Loucy (cell line): ENCODE measurements at regions not wholly inside any gene's neighbourhood (a gene's known extent, or its start where the extent isn't known, plus 50 kb on each side); places are given as distances from the start of the nearest gene placed in this dataset.

ENCODE experiments used
- H2AFZ ChIP-seq: fragments of 200-600 bp; sonication (generic); 2 replicates; pipeline ENCODE4 v1.6.0; 2016; ENCODE audit warnings: antibody characterized with exemption, mild to moderate bottlenecking, low read length, moderate library complexity
- H3F3A ChIP-seq: fragments of 200-600 bp; 2 replicates; pipeline ENCODE4 v1.6.0; 2016; ENCODE audit warnings: antibody characterized with exemption, low read depth, mild to moderate bottlenecking
- H3K27me3 ChIP-seq: fragments of 200-600 bp; sonication (generic); 2 replicates; pipeline ENCODE4 v1.6.1; 2014; ENCODE audit warnings: low read length, mild to moderate bottlenecking; ENCODE audit not compliant: insufficient read depth, poor library complexity, severe bottlenecking
- H3K36me3 ChIP-seq: fragments of 200-600 bp; sonication (generic); 2 replicates; pipeline ENCODE4 v1.6.1; 2016; ENCODE audit warnings: low read length; ENCODE audit not compliant: insufficient read depth
- H3K4me1 ChIP-seq: fragments of 200-600 bp; sonication (generic); 2 replicates; pipeline ENCODE4 v1.5.1; 2014; ENCODE audit warnings: low read length, mild to moderate bottlenecking; ENCODE audit not compliant: insufficient read depth, poor library complexity, severe bottlenecking
- H3K4me2 ChIP-seq: fragments of 200-600 bp; sonication (generic); 2 replicates; pipeline ENCODE4 v1.6.0; 2014; ENCODE audit warnings: antibody characterized with exemption, low read length, low read depth, mild to moderate bottlenecking; ENCODE audit not compliant: poor library complexity, severe bottlenecking
- H3K4me3 ChIP-seq: fragments of 200-600 bp; sonication (generic); 2 replicates; pipeline ENCODE4 v1.5.1; 2014; ENCODE audit warnings: low read length, mild to moderate bottlenecking, mixed read lengths; ENCODE audit not compliant: poor library complexity, severe bottlenecking
- H3K79me2 ChIP-seq: fragments of 200-600 bp; sonication (generic); 2 replicates; pipeline ENCODE4 v1.6.1; 2014; ENCODE audit warnings: low read length; ENCODE audit not compliant: insufficient read depth
- H3K9ac ChIP-seq: fragments of 200-600 bp; sonication (generic); 2 replicates; pipeline ENCODE4 v1.6.0; 2014; ENCODE audit warnings: mild to moderate bottlenecking, low read depth, low read length, moderate library complexity; ENCODE audit not compliant: poor library complexity, severe bottlenecking
- H3K9me2 ChIP-seq: fragments of 200-600 bp; sonication (generic); replicated peaks from 2 replicates; pipeline ENCODE4 v1.6.1; 2016; ENCODE audit warnings: low read depth, low read length, mixed read lengths
- H3K9me3 ChIP-seq: fragments of 200-600 bp; sonication (generic); 2 replicates; pipeline ENCODE4 v1.6.1; 2014; ENCODE audit warnings: mild to moderate bottlenecking, antibody characterized with exemption, low read length, low read depth; ENCODE audit not compliant: insufficient read depth
- H4K20me1 ChIP-seq: fragments of 200-600 bp; sonication (generic); 2 replicates; pipeline ENCODE4 v1.6.0; 2014; ENCODE audit warnings: antibody characterized with exemption, low read length, mild to moderate bottlenecking; ENCODE audit not compliant: insufficient read depth, poor library complexity, severe bottlenecking
- EZH2phosphoT487 ChIP-seq: fragments of 200-600 bp; IDR thresholded peaks from 2 replicates; pipeline ENCODE4 v1.6.1; 2018; ENCODE audit warnings: antibody characterized with exemption, mild to moderate bottlenecking, moderate library complexity, borderline replicate concordance
- TF ChIP-seq, protein P1 (sequence below): fragments of 200-600 bp; sonication (generic); conservative IDR thresholded peaks from 2 replicates; pipeline ENCODE4 v1.5.1; 2014; ENCODE audit warnings: mild to moderate bottlenecking, antibody characterized with exemption, low read length

DNA sequence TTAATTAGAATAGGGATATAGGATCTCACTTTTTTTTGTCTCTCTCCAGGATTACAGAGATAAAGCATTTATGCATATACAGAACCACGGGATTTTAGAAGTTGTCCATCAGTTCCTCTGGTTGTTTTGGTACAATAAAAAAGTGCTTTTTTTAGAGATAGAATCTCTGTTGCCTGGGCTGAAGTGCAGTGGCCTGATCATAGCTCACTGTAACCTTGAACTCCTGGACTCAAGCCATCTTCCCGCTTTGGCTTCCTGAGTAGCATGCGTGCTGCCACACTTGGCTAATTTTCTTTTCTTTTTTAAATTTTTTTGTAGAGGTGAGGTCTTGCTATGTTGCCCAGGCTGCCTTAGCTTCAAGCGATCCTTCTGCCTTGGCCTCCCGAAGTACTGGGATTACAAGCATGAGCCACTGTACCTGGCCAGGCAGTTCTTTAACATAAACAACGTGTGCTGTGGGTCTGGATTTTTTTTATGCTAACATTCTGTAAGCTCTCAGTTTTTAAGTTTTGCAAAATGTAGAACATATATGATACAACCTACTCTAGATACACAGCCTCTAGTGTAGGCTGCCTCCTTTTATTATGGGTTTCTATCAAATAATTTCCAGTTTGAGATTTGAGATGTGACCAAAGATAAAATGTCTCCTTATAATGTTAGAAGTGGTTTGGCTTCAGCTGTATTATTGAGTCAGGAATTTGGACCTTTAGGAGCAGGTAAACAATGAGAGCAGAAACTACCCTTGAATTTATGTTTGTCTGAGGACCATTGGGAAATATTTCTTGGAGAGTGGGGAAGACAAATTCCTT is 57.4 kb upstream of the ULK4 start:
- H3K9me3 ChIP-seq = no peaks in the 10 kb centered on the region
- peaks cover 83% of the 10 kb centered on the region for H4K20me1 ChIP-seq
- H3K36me3 ChIP-seq = no peaks in the 10 kb centered on the region
- peak overlapping the region; percentile 98 for H3K4me2 ChIP-seq
- peak overlapping the region; percentile 90 for H3K4me3 ChIP-seq
- TF ChIP-seq, protein P1, sequence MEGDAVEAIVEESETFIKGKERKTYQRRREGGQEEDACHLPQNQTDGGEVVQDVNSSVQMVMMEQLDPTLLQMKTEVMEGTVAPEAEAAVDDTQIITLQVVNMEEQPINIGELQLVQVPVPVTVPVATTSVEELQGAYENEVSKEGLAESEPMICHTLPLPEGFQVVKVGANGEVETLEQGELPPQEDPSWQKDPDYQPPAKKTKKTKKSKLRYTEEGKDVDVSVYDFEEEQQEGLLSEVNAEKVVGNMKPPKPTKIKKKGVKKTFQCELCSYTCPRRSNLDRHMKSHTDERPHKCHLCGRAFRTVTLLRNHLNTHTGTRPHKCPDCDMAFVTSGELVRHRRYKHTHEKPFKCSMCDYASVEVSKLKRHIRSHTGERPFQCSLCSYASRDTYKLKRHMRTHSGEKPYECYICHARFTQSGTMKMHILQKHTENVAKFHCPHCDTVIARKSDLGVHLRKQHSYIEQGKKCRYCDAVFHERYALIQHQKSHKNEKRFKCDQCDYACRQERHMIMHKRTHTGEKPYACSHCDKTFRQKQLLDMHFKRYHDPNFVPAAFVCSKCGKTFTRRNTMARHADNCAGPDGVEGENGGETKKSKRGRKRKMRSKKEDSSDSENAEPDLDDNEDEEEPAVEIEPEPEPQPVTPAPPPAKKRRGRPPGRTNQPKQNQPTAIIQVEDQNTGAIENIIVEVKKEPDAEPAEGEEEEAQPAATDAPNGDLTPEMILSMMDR = no peak
- TF ChIP-seq EZH2phosphoT487 = no peak
- peaks cover 100% of the 10 kb centered on the region for H3K79me2 ChIP-seq
- H3K9me2 ChIP-seq = no peaks in the 10 kb centered on the region
- H2AFZ ChIP-seq = no peak overlapping the region
- no peaks in the 10 kb centered on the region for H3K27me3 ChIP-seq
- H3F3A ChIP-seq = no peaks in the 10 kb centered on the region
- peak overlapping the region; percentile 17 for H3K9ac ChIP-seq
- peaks cover 77% of the 10 kb centered on the region for H3K4me1 ChIP-seq

DNA sequence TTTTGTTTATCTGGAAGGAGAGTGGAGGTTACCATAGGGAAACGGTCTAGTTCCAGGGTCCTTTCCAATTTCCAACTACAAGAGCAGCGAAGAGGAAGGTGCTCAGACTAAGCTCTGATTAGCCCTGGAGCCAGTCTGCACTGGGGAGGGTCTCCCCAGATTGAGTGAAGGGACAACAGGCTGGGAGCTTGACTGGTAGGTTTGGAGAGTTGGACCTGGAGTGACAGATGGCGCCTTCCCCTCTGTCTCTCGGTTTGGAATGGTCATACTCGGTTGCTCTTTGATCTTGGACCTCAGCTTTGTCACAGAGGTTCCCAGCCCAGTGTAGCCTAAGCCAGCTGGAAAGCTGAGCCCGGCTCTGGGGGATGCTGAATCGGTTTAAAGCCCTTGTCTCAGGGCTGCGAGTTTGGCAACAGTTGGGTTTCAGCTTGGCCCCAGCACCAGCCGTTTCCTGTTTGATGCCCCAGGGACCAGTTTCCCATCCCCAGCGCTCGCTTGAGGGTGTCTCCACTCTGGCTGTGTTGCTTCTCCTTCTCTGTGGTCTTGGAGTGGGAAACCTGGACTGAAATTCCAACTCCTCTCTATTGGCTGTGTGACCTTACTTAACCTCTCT is 53.1 kb upstream of the ULK4 start:
- Histone ChIP-seq H3F3A (peaks cover 4% of the 10 kb centered on the region; the same call in 1 of the 2 replicates), H3K79me2 (peaks cover 64% of the 10 kb centered on the region), H4K20me1 (peaks cover 55% of the 10 kb centered on the region), H3K9me2 (no peaks in the 10 kb centered on the region), H3K9me3 (no peaks in the 10 kb centered on the region), H2AFZ (no peak overlapping the region), H3K4me2 (peak overlapping the region; percentile 98), H3K9ac (peak overlapping the region; percentile 86), H3K27me3 (no peaks in the 10 kb centered on the region), H3K4me1 (peaks cover 56% of the 10 kb centered on the region), H3K36me3 (no peaks in the 10 kb centered on the region), H3K4me3 (peak overlapping the region; percentile 90)
- TF ChIP-seq, protein P1 = no peak
- TF ChIP-seq EZH2phosphoT487 = no peak

DNA sequence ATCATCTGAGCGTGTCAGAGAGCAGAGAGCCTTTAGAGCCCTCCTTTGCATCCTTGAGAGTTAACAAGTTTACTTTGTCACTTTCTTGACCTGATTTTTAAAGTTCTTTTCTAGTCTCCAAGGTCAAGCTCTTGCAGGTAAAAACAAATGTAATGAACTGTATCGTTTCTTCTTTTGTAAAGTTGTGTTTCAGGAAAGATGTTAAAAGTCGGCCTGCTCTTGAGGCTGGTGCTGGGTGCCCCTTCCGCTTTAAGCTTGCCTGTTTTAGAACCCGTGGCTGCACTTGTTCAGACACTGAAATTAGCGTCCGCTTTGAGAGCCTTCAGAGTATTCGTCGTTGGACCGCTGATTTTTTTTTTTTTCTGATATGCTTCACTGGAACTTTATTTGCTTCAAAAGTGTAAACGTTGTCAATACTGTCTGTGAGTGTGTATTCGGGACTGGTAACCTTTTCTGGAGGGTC is 52.6 kb upstream of the ULK4 start:
- Histone ChIP-seq H3K4me2 (peak overlapping the region; percentile 98), H4K20me1 (peaks cover 49% of the 10 kb centered on the region), H2AFZ (peak overlapping the region; percentile 48), H3K9me2 (no peaks in the 10 kb centered on the region), H3K27me3 (no peaks in the 10 kb centered on the region), H3K36me3 (no peaks in the 10 kb centered on the region), H3K4me3 (peak overlapping the region; percentile 90), H3K9ac (peak overlapping the region; percentile 86), H3K9me3 (no peaks in the 10 kb centered on the region), H3F3A (peaks cover 4% of the 10 kb centered on the region; the same call in 1 of the 2 replicates), H3K4me1 (peaks cover 51% of the 10 kb centered on the region), H3K79me2 (peaks cover 59% of the 10 kb centered on the region)
- no peak for TF ChIP-seq EZH2phosphoT487
- TF ChIP-seq, protein P1 = no peak
